AG09309 (cell line): ENCODE measurements at regions not wholly inside any gene's neighbourhood (a gene's known extent, or its start where the extent isn't known, plus 50 kb on each side); places are given as distances from the start of the nearest gene placed in this dataset.
"Not testable (repeated sequence)": the region's sequence is repeated elsewhere in the genome, so short reads cannot be mapped to it uniquely, and the experiment has no call there.

Source experiments
- DNase-seq: peaks from one replicate; pipeline ENCODE4 v3.0.0-alpha.2; 2010; ENCODE audit warnings: low read depth
- H3K4me3 ChIP-seq: 2 replicates; pipeline ENCODE4 v1.5.1; 2011; ENCODE audit warnings: mild to moderate bottlenecking, low read depth, low read length, moderate library complexity; ENCODE audit not compliant: control insufficient read depth
- CTCF ChIP-seq: IDR thresholded peaks from 2 replicates; pipeline ENCODE4 v1.5.1; 2011; ENCODE audit warnings: mild to moderate bottlenecking, low read depth, low read length, inconsistent platforms; ENCODE audit not compliant: insufficient read depth, control insufficient read depth; ENCODE audit errors: missing control alignments

GRCh38 chr20:53867741-53868351 lies 202.5 kb downstream of the BCAS1 start:
- DNase-seq, result no peak
- no peak overlapping the region for H3K4me3 ChIP-seq
- no peak for TF ChIP-seq CTCF

DNA sequence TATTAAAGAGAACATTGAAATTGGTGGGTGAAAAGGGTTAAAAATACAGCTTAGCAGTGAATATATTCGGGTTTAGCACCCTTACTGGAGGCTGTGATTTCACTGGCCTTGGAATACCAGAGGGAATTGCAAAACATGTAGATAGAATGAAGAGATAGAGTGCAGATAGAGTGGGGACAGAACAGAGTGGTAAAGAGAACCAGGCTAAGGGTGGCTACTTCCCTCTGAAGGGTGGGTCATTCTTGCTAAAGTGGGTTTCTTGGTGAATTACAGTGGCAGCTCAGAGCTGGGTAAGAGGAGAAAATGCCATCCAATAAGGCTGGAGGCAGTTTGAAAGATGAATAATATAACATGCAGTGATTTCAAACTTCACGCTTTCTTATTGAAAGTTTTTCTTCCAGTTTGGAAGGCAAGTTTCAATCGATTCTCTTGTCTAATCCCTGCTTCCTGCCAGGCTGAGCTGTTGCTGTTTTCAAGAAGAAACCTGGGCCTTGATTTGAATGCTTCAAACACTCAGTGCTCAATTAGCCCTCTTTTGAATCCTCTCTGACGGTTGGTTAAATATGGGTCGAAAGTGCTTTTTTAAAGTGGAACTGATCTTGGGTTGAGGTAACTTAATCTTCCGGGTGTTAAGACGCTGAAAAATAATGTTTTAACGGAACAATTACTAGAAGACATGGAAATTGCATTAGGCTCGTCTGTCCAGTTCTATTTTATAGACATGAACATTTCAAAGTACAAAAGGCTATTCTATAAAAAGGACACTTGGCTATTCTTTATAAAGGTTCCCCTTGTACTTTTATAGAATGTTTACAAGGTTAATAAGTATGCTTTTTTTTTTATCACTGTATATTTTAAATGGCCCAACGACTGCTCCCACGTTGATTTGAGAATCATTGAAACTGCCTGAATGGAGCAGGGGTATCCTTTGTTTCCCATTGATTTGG lies 203.3 kb downstream of the BCAS1 start:
- H3K4me3 ChIP-seq, result no peak overlapping the region
- DNase-seq, result no peak
- TF ChIP-seq CTCF, result no peak

DNA sequence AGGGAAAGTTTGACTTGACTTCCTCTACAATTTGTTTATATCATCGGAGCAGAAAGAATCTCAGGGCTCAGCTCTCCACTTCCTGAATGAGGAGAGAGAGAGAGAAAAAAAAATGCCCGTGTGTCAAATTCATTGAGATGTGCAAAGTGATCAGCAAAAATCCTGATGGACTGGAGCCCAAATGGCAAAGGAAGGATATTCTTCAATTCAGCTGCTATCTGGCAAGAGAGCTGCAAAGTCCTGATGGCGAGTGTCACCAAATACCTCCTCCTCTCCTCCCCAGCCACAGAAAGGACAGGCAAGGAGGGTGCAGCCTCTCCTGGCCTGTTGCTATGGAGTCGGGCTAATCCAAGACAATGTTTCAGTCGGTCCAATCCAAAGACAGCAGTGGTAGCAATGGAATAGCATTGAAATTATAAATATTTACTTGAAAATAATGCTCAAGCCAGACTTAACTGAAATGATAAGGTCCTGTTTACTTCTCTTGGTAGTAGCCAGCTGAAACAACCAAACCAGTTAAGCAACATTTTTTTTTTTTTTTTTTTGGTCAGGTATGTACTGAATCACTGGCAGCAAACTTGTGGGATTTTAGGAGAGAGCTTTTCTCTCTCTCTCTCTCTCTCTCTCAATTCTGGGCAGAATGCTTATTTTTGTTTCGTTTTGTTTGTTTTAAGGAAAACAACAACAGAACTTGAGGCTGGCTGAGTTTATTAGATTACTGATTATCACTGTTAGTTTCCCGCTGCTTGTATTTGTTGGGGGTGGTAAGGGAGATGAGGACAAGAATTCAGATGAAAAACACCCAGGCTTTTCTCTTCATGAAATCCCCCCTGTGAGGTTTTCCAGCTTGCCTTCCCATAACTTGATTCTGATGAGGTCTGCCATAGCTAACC lies 204.2 kb downstream of the BCAS1 start:
- H3K4me3 ChIP-seq, result no peak overlapping the region
- no peak for DNase-seq
- TF ChIP-seq CTCF, result no peak

GRCh38 chr20:53864765-53865683 lies 205.4 kb downstream of the BCAS1 start:
- not testable (repeated sequence) for H3K4me3 ChIP-seq, DNase-seq

DNA sequence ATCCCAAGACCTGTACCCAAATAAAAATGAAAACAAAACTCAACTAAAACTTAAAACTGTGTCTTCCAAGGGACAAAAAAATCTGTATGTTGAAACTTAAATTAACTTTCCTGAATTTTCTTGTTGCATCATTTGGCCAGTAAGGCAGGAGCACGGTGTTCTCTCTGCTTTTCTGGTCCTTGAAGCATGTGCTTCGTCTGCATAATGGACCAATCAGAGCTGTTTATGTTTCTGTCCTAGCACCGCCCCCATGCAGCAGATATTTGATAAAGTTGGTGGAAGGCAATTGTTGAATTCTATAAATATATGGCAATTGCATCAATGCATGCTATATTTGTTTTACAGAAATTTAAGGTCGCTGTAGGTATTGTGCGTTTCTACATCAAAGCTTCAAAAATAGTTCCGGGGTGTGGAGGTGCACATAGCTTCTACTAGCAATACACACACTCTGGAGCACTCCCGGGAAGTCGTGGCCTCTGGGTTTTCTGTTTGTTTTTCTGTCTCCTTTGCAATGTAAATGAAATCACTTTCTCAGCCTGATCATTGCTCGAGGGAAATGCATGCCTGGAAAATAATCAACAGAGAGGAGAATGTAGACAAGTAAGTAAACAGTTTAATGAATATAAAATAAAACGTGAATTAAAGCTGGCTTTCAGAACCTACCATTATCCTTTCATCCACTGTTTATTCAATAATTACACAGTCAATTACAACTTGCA lies 206.3 kb downstream of the BCAS1 start:
- H3K4me3 ChIP-seq, result not testable (repeated sequence)

GRCh38 chr20:53863535-53863922 lies 206.9 kb downstream of the BCAS1 start:
- H3K4me3 ChIP-seq, DNase-seq: not testable (repeated sequence)

More for the DNA sequence above, 206.3 kb downstream of the BCAS1 start:
- DNase-seq, result not testable (repeated sequence)

DNA sequence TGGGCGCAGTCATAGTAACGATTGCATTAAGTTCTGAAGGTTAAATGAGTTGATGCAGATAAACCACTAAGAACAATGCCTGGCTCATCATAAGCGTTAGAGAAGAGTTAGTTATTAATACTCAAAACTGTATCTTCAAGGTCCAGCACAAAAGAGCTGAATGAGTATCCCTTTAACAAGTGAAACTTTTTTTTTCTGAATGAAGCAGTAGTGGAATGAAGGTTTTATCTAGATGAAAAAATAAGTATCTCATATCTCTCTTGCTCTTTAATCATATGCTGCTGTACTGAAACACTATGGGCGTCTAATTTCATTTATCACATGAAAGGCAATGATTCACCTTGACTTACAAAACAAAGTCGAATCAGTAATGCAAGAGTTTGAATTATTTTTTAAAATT lies 207.4 kb downstream of the BCAS1 start:
- not testable (repeated sequence) for H3K4me3 ChIP-seq, DNase-seq

- not testable (repeated sequence) for H3K4me3 ChIP-seq, DNase-seq
Observed at GRCh38 chr20:53862490-53862889, 207.9 kb downstream of the BCAS1 start.

DNA sequence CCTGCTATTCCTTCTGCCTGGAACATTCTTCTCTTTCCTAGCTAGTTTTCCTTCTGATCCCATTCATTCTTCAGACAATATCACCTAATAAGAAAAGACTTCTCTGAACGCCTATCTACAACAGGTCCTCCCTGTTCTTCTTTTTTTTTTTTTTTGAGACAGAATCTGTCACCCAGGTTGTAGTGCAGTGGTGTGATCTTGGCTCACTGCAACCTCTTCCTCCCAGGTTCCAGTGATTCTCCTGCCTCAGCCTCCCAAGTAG lies 208.3 kb downstream of the BCAS1 start:
- H3K4me3 ChIP-seq, DNase-seq: not testable (repeated sequence)
